ENCODE measurements at regions not wholly inside any gene's neighbourhood (a gene's known extent, or its start where the extent isn't known, plus 50 kb on each side); places are given as distances from the start of the nearest gene placed in this dataset.
"Not testable (repeated sequence)": the region's sequence is repeated elsewhere in the genome, so short reads cannot be mapped to it uniquely, and the experiment has no call there.

- Histone ChIP-seq H3K27ac (ENCODE audit: low read depth in 1 of 3, low read length in 2 of 3) (no peak overlapping the region), H3K27me3 (ENCODE audit: control insufficient read depth in 3 of 3, insufficient read depth in 3 of 3, low read length in 3 of 3) (peaks cover 0 to 17% (median 3%) of the 10 kb centered on the region in 3 donors), H3K9me3 (ENCODE audit: control insufficient read depth in 2 of 2, insufficient read depth in 1 of 2, low read depth in 1 of 2, low read length in 1 of 2) (no peaks in the 10 kb centered on the region), H3K4me3 (ENCODE audit: low read depth in 1 of 3, low read length in 3 of 3) (no peak overlapping the region), H3K4me1 (ENCODE audit: control insufficient read depth in 3 of 3, insufficient read depth in 2 of 3, low read depth in 1 of 3, low read length in 2 of 3) (no peaks in the 10 kb centered on the region), H3K36me3 (ENCODE audit: control insufficient read depth in 3 of 3, insufficient read depth in 2 of 3, low read depth in 1 of 3, low read length in 3 of 3) (no peaks in the 10 kb centered on the region)
- DNase-seq (peak in 1 of 2 donors; percentile 11), FAIRE-seq (no peak)
- WGBS, 3 donors: 33 to 51% (median 39%) methylated on average over 18 of the region's 18 CpGs
These were observed 160.6 kb upstream of the IQSEC1 start for GRCh38 chr3:13233487-13234485.

- no peak for FAIRE-seq
- no peak for DNase-seq
- 61 to 66% (median 62%) methylated on average over 22 of the region's 22 CpGs for WGBS, 3 donors
These were observed 158.8 kb upstream of the IQSEC1 start for GRCh38 chr3:13231781-13232666.

GRCh38 chr3:13229273-13229949 is 156.2 kb upstream of the IQSEC1 start:
- peak in 1 of 2 donors; percentile 14 for DNase-seq
- no peak overlapping the region for H3K4me3 ChIP-seq (ENCODE audit: low read depth in 1 of 3, low read length in 3 of 3)
- no peaks in the 10 kb centered on the region for H3K4me1 ChIP-seq (ENCODE audit: control insufficient read depth in 3 of 3, insufficient read depth in 2 of 3, low read depth in 1 of 3, low read length in 2 of 3)
- no peak for FAIRE-seq
- H3K9me3 ChIP-seq (ENCODE audit: control insufficient read depth in 2 of 2, insufficient read depth in 1 of 2, low read depth in 1 of 2, low read length in 1 of 2): no peaks in the 10 kb centered on the region
- H3K27me3 ChIP-seq (ENCODE audit: control insufficient read depth in 3 of 3, insufficient read depth in 3 of 3, low read length in 3 of 3): peaks cover 0 to 14% (median 3%) of the 10 kb centered on the region in 3 donors
- no peaks in the 10 kb centered on the region for H3K36me3 ChIP-seq (ENCODE audit: control insufficient read depth in 3 of 3, insufficient read depth in 2 of 3, low read depth in 1 of 3, low read length in 3 of 3)
- 32 to 55% (median 43%) methylated on average over 8 of the region's 8 CpGs for WGBS, 3 donors
- H3K27ac ChIP-seq (ENCODE audit: low read depth in 1 of 3, low read length in 2 of 3): no peak overlapping the region

More at GRCh38 chr3:13231781-13232666, 158.8 kb upstream of the IQSEC1 start:
- Histone ChIP-seq H3K4me3 (ENCODE audit: low read depth in 1 of 3, low read length in 3 of 3) (no peak overlapping the region), H3K27me3 (ENCODE audit: control insufficient read depth in 3 of 3, insufficient read depth in 3 of 3, low read length in 3 of 3) (peaks cover 0 to 17% (median 3%) of the 10 kb centered on the region in 3 donors), H3K36me3 (ENCODE audit: control insufficient read depth in 3 of 3, insufficient read depth in 2 of 3, low read depth in 1 of 3, low read length in 3 of 3) (no peaks in the 10 kb centered on the region), H3K9me3 (ENCODE audit: control insufficient read depth in 2 of 2, insufficient read depth in 1 of 2, low read depth in 1 of 2, low read length in 1 of 2) (no peaks in the 10 kb centered on the region), H3K4me1 (ENCODE audit: control insufficient read depth in 3 of 3, insufficient read depth in 2 of 3, low read depth in 1 of 3, low read length in 2 of 3) (no peaks in the 10 kb centered on the region), H3K27ac (ENCODE audit: low read depth in 1 of 3, low read length in 2 of 3) (no peak overlapping the region)

GRCh38 chr3:13228584-13228983 is 155.4 kb upstream of the IQSEC1 start:
- Histone ChIP-seq H3K36me3 (ENCODE audit: control insufficient read depth in 3 of 3, insufficient read depth in 2 of 3, low read depth in 1 of 3, low read length in 3 of 3) (no peaks in the 10 kb centered on the region), H3K27ac (ENCODE audit: low read depth in 1 of 3, low read length in 2 of 3) (no peak overlapping the region), H3K4me1 (ENCODE audit: control insufficient read depth in 3 of 3, insufficient read depth in 2 of 3, low read depth in 1 of 3, low read length in 2 of 3) (no peaks in the 10 kb centered on the region), H3K27me3 (ENCODE audit: control insufficient read depth in 3 of 3, insufficient read depth in 3 of 3, low read length in 3 of 3) (peaks cover 0 to 8% (median 0%) of the 10 kb centered on the region in 3 donors), H3K9me3 (ENCODE audit: control insufficient read depth in 2 of 2, insufficient read depth in 1 of 2, low read depth in 1 of 2, low read length in 1 of 2) (no peaks in the 10 kb centered on the region), H3K4me3 (ENCODE audit: low read depth in 1 of 3, low read length in 3 of 3) (no peak overlapping the region)
- DNase-seq (no peak), FAIRE-seq (no peak)
- WGBS, 3 donors: 85 to 87% (median 86%) methylated on average over 3 of the region's 3 CpGs

GRCh38 chr3:13228169-13228568 is 154.9 kb upstream of the IQSEC1 start:
- not testable (repeated sequence) for H3K9me3 ChIP-seq (ENCODE audit: control insufficient read depth in 2 of 2, insufficient read depth in 1 of 2, low read depth in 1 of 2, low read length in 1 of 2); FAIRE-seq; H3K4me3 ChIP-seq (ENCODE audit: low read depth in 1 of 3, low read length in 3 of 3); H3K27ac ChIP-seq (ENCODE audit: low read depth in 1 of 3, low read length in 2 of 3); H3K27me3 ChIP-seq (ENCODE audit: control insufficient read depth in 3 of 3, insufficient read depth in 3 of 3, low read length in 3 of 3); DNase-seq; H3K36me3 ChIP-seq (ENCODE audit: control insufficient read depth in 3 of 3, insufficient read depth in 2 of 3, low read depth in 1 of 3, low read length in 3 of 3); H3K4me1 ChIP-seq (ENCODE audit: control insufficient read depth in 3 of 3, insufficient read depth in 2 of 3, low read depth in 1 of 3, low read length in 2 of 3)
- 78 to 81% (median 79%) methylated on average over 12 of the region's 12 CpGs for WGBS, 3 donors

- DNase-seq: no peak
- no peak for FAIRE-seq
These were observed 154.3 kb upstream of the IQSEC1 start for GRCh38 chr3:13227315-13228165.

GRCh38 chr3:13224967-13225366 is 151.7 kb upstream of the IQSEC1 start:
- no peak for FAIRE-seq

More at GRCh38 chr3:13227315-13228165, 154.3 kb upstream of the IQSEC1 start:
- no peaks in the 10 kb centered on the region for H3K4me1 ChIP-seq (ENCODE audit: control insufficient read depth in 3 of 3, insufficient read depth in 2 of 3, low read depth in 1 of 3, low read length in 2 of 3)
- peak overlapping the region in 1 of 3 donors; percentile 26 for H3K27ac ChIP-seq (ENCODE audit: low read depth in 1 of 3, low read length in 2 of 3)
- peaks cover 0 to 8% (median 0%) of the 10 kb centered on the region in 3 donors for H3K27me3 ChIP-seq (ENCODE audit: control insufficient read depth in 3 of 3, insufficient read depth in 3 of 3, low read length in 3 of 3)
- 85% methylated on average over 23 of the region's 23 CpGs for WGBS, 3 donors
- H3K4me3 ChIP-seq (ENCODE audit: low read depth in 1 of 3, low read length in 3 of 3): no peak overlapping the region
- no peaks in the 10 kb centered on the region for H3K9me3 ChIP-seq (ENCODE audit: control insufficient read depth in 2 of 2, insufficient read depth in 1 of 2, low read depth in 1 of 2, low read length in 1 of 2)
- no peaks in the 10 kb centered on the region for H3K36me3 ChIP-seq (ENCODE audit: control insufficient read depth in 3 of 3, insufficient read depth in 2 of 3, low read depth in 1 of 3, low read length in 3 of 3)

More at GRCh38 chr3:13224967-13225366, 151.7 kb upstream of the IQSEC1 start:
- Histone ChIP-seq H3K4me3 (ENCODE audit: low read depth in 1 of 3, low read length in 3 of 3) (no peak overlapping the region), H3K4me1 (ENCODE audit: control insufficient read depth in 3 of 3, insufficient read depth in 2 of 3, low read depth in 1 of 3, low read length in 2 of 3) (no peaks in the 10 kb centered on the region), H3K36me3 (ENCODE audit: control insufficient read depth in 3 of 3, insufficient read depth in 2 of 3, low read depth in 1 of 3, low read length in 3 of 3) (no peaks in the 10 kb centered on the region), H3K27me3 (ENCODE audit: control insufficient read depth in 3 of 3, insufficient read depth in 3 of 3, low read length in 3 of 3) (no peaks in the 10 kb centered on the region), H3K9me3 (ENCODE audit: control insufficient read depth in 2 of 2, insufficient read depth in 1 of 2, low read depth in 1 of 2, low read length in 1 of 2) (no peaks in the 10 kb centered on the region), H3K27ac (ENCODE audit: low read depth in 1 of 3, low read length in 2 of 3) (no peak overlapping the region)
- peak; percentile 8 to 15 for DNase-seq
- WGBS, 3 donors: 43 to 67% (median 60%) methylated on average over 4 of the region's 4 CpGs
